MM.1S (cell line): ENCODE measurements at regions not wholly inside any gene's neighbourhood (a gene's known extent, or its start where the extent isn't known, plus 50 kb on each side); places are given as distances from the start of the nearest gene placed in this dataset.

ENCODE experiments used
- DNase-seq: peaks from one replicate; pipeline ENCODE4 v3.0.0-alpha.2; 2015
- H2AFZ ChIP-seq: fragments of 300-600 bp; sonication (generic); 2 replicates; pipeline ENCODE4 v1.6.0; 2016; ENCODE audit warnings: antibody characterized with exemption, low read length
- H3F3A ChIP-seq: fragments of 300-600 bp; sonication (generic); 2 replicates; pipeline ENCODE4 v1.6.1; 2016; ENCODE audit warnings: mild to moderate bottlenecking, antibody characterized with exemption, low read length, moderate library complexity, mixed read lengths; ENCODE audit not compliant: insufficient read depth
- H3K27ac ChIP-seq: fragments of 300-600 bp; sonication (generic); 2 replicates; pipeline ENCODE4 v1.5.1; 2016; ENCODE audit warnings: mild to moderate bottlenecking, low read length
- H3K27me3 ChIP-seq: fragments of 300-600 bp; sonication (generic); replicated peaks from 2 replicates; pipeline ENCODE4 v1.6.0; 2016; ENCODE audit warnings: low read length; ENCODE audit not compliant: insufficient read depth
- H3K36me3 ChIP-seq: fragments of 300-600 bp; sonication (generic); replicated peaks from 2 replicates; pipeline ENCODE4 v1.6.1; 2016; ENCODE audit warnings: mild to moderate bottlenecking, low read length, mixed read lengths; ENCODE audit not compliant: insufficient read depth
- H3K4me1 ChIP-seq: fragments of 300-600 bp; sonication (generic); 2 replicates; pipeline ENCODE4 v1.6.1; 2016; ENCODE audit warnings: low read length, mixed read lengths
- H3K4me2 ChIP-seq: fragments of 300-600 bp; sonication (generic); 2 replicates; pipeline ENCODE4 v1.6.0; 2016; ENCODE audit warnings: low read depth, low read length
- H3K4me3 ChIP-seq: fragments of 300-600 bp; sonication (generic); 2 replicates; pipeline ENCODE4 v1.5.1; 2016; ENCODE audit warnings: low read length, mixed read lengths
- H3K79me2 ChIP-seq: fragments of 300-600 bp; sonication (generic); 2 replicates; pipeline ENCODE4 v1.6.1; 2016; ENCODE audit warnings: mixed run types, low read length, mixed read lengths
- H3K9ac ChIP-seq: fragments of 300-600 bp; sonication (generic); 2 replicates; pipeline ENCODE4 v1.6.1; 2016; ENCODE audit warnings: low read length, mixed read lengths
- H3K9me2 ChIP-seq: fragments of 300-600 bp; sonication (generic); replicated peaks from 2 replicates; pipeline ENCODE4 v1.6.1; 2016; ENCODE audit warnings: mild to moderate bottlenecking, low read length, mixed read lengths; ENCODE audit not compliant: insufficient read depth
- H3K9me3 ChIP-seq: fragments of 300-600 bp; sonication (generic); replicated peaks from 2 replicates; pipeline ENCODE4 v1.6.1; 2016; ENCODE audit warnings: mild to moderate bottlenecking, low read length, mixed read lengths; ENCODE audit not compliant: insufficient read depth
- H4K20me1 ChIP-seq: fragments of 300-600 bp; sonication (generic); 2 replicates; pipeline ENCODE4 v1.6.1; 2016; ENCODE audit warnings: mild to moderate bottlenecking, low read length, moderate library complexity, mixed read lengths; ENCODE audit not compliant: insufficient read depth
- EZH2 ChIP-seq: fragments of 300-600 bp; sonication (generic); optimal IDR thresholded peaks from 2 replicates; pipeline ENCODE3; 2017; ENCODE audit warnings: low read depth, mild to moderate bottlenecking, antibody characterized with exemption, low read length, mixed read lengths
- EZH2phosphoT487 ChIP-seq: fragments of 300-600 bp; sonication (generic); IDR thresholded peaks from 2 replicates; pipeline ENCODE4 v1.6.1; 2018; ENCODE audit warnings: antibody characterized with exemption, low read length
- TF ChIP-seq, protein P1 (sequence below): fragments of 300-600 bp; sonication (generic); IDR thresholded peaks from 2 replicates; pipeline ENCODE4 v1.5.1; 2016; ENCODE audit warnings: antibody characterized with exemption, low read length, mixed read lengths

DNA sequence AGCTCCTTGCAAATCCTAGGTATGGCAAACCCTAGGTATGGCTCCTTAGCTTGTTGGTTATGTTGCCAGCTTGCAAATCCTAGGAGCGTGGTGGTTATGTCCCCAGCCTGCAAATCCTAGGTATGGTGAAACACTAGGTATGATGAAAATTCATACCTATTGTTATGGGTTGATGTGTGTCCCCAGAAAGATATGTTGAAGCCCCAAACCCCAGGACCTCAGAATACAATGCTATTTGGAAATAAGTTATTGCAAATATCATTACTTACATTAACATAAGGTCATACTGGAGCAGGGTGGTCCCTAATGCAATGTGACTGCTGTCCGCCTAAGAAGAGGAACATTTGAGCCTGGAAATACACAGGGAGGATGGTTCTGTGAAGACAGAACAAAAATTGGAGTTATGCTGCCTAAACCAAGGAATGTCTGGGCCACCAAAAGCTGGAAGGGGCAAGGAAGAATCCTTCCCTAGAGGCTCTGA is 220.8 kb downstream of the MYCN start:
- Histone ChIP-seq H3K9me3 (no peaks in the 10 kb centered on the region), H3K9ac (no peak overlapping the region), H4K20me1 (no peaks in the 10 kb centered on the region), H2AFZ (no peak overlapping the region), H3K36me3 (no peaks in the 10 kb centered on the region), H3K27me3 (no peaks in the 10 kb centered on the region), H3K27ac (no peak overlapping the region), H3K4me2 (no peak overlapping the region), H3K4me3 (no peak overlapping the region), H3K9me2 (no peaks in the 10 kb centered on the region), H3K4me1 (no peaks in the 10 kb centered on the region), H3K79me2 (no peaks in the 10 kb centered on the region), H3F3A (no peaks in the 10 kb centered on the region)
- no peak for DNase-seq
- TF ChIP-seq EZH2phosphoT487 (no peak), EZH2 (no peak)
- TF ChIP-seq, protein P1, sequence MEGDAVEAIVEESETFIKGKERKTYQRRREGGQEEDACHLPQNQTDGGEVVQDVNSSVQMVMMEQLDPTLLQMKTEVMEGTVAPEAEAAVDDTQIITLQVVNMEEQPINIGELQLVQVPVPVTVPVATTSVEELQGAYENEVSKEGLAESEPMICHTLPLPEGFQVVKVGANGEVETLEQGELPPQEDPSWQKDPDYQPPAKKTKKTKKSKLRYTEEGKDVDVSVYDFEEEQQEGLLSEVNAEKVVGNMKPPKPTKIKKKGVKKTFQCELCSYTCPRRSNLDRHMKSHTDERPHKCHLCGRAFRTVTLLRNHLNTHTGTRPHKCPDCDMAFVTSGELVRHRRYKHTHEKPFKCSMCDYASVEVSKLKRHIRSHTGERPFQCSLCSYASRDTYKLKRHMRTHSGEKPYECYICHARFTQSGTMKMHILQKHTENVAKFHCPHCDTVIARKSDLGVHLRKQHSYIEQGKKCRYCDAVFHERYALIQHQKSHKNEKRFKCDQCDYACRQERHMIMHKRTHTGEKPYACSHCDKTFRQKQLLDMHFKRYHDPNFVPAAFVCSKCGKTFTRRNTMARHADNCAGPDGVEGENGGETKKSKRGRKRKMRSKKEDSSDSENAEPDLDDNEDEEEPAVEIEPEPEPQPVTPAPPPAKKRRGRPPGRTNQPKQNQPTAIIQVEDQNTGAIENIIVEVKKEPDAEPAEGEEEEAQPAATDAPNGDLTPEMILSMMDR: no peak

DNA sequence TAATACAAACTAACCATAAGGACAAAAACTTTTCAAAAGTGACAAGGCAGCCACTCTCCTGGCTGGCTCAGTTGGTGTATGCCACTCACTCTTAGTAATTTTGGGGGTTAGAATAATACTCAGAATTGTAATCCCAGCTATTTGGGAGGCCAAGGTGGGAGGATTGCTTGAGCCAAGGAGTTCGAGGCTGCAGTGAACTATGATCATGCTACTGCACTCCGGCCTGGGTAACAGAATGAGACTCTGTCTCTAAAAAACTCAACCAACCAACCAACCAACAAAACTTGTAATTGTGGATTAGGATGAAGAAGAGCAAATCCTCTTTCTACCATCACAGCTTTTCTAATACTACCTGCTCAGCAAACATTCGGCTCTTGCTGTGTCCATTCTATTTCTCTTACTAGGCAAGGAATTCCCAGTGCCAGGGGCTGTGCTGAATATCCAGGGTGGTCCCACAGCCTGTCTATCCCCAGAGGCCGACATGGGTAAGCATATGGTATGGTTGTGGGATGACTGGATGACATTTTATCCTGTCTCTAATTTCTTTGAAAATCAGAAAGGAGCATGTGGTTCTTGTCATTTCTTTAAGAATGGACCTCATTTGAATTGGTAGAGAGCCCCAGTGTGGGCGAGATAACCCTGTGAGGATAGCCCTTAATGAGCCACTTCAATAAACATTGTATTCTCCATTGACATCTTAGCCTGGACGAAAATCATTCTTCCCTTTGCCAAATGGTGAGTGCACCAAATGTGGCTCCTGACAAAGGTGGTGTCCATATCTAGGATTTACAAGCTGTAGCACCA is 220.1 kb downstream of the MYCN start:
- Histone ChIP-seq H2AFZ (no peak overlapping the region), H3K4me1 (no peaks in the 10 kb centered on the region), H3F3A (no peaks in the 10 kb centered on the region), H3K27ac (no peak overlapping the region), H3K4me2 (no peak overlapping the region), H3K9ac (no peak overlapping the region), H3K4me3 (no peak overlapping the region), H3K9me3 (no peaks in the 10 kb centered on the region), H4K20me1 (no peaks in the 10 kb centered on the region), H3K9me2 (no peaks in the 10 kb centered on the region), H3K36me3 (no peaks in the 10 kb centered on the region), H3K27me3 (no peaks in the 10 kb centered on the region), H3K79me2 (no peaks in the 10 kb centered on the region)
- DNase-seq: no peak
- TF ChIP-seq EZH2phosphoT487: no peak
- TF ChIP-seq EZH2: no peak
- TF ChIP-seq, protein P1: no peak

DNA sequence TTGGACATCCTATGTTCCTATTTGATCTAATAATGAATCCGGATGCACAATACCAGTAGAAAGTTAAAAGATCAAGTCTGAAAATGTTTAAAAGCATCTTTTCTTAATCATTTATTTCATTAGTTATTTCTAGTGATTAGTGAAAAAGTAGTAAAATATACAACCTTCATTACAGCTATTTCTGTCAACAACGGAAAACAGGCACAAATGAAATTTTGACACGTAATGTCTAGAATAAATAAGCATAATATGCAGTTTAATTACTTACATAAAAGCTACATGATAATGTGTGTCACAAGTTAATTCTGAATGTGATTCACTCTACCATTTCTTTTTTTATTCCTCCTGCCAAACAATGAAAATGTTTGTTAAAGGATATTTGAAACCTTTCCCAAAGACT is 216.1 kb downstream of the MYCN start:
- no peaks in the 10 kb centered on the region for H4K20me1 ChIP-seq
- no peaks in the 10 kb centered on the region for H3K27me3 ChIP-seq
- H3K9ac ChIP-seq: no peak overlapping the region
- no peaks in the 10 kb centered on the region for H3K4me1 ChIP-seq
- no peaks in the 10 kb centered on the region for H3K9me3 ChIP-seq
- H2AFZ ChIP-seq: no peak overlapping the region
- DNase-seq: no peak
- no peaks in the 10 kb centered on the region for H3K36me3 ChIP-seq
- H3K79me2 ChIP-seq: no peaks in the 10 kb centered on the region
- no peaks in the 10 kb centered on the region for H3F3A ChIP-seq
- H3K27ac ChIP-seq: no peak overlapping the region
- H3K9me2 ChIP-seq: no peaks in the 10 kb centered on the region
- no peak overlapping the region for H3K4me2 ChIP-seq
- no peak overlapping the region for H3K4me3 ChIP-seq
- TF ChIP-seq, protein P1: no peak
- TF ChIP-seq EZH2phosphoT487 (no peak), EZH2 (no peak)
